HG02623 (cell line): ENCODE measurements at regions not wholly inside any gene's neighbourhood (a gene's known extent, or its start where the extent isn't known, plus 50 kb on each side); places are given as distances from the start of the nearest gene placed in this dataset.
"Not testable (repeated sequence)": the region's sequence is repeated elsewhere in the genome, so short reads cannot be mapped to it uniquely, and the experiment has no call there.

Experiments
- ATAC-seq: cut with Tn5 transposase; IDR thresholded peaks from one replicate; pipeline ENCODE4 v1.9.1; 2021; ENCODE audit warnings: moderate library complexity; ENCODE audit not compliant: unreplicated experiment

GRCh38 chr6:170087421-170087780 is 203.5 kb downstream of the DLL1 start:
- ATAC-seq = not testable (repeated sequence)

- ATAC-seq = no peak
Measured at GRCh38 chr6:170086639-170087420, 204.0 kb downstream of the DLL1 start.

- no peak for ATAC-seq
Measured at GRCh38 chr6:170085475-170086401, 205.1 kb downstream of the DLL1 start.

GRCh38 chr6:170084166-170084730 is 206.6 kb downstream of the DLL1 start:
- ATAC-seq = no peak

GRCh38 chr6:170083236-170084051 is 207.4 kb downstream of the DLL1 start:
- no peak for ATAC-seq

- ATAC-seq = no peak
Measured at GRCh38 chr6:170082531-170083187, 208.2 kb downstream of the DLL1 start.

GRCh38 chr6:170082067-170082466 is 208.8 kb downstream of the DLL1 start:
- no peak for ATAC-seq

GRCh38 chr6:170081556-170081955 is 209.3 kb downstream of the DLL1 start:
- no peak for ATAC-seq

GRCh38 chr6:170080828-170081371 is 210.0 kb downstream of the DLL1 start:
- no peak for ATAC-seq

GRCh38 chr6:170080169-170080827 is 210.6 kb downstream of the DLL1 start:
- no peak for ATAC-seq

GRCh38 chr6:170076466-170077165 is 214.3 kb downstream of the DLL1 start:
- ATAC-seq = no peak

GRCh38 chr6:170075659-170076223 is 215.1 kb downstream of the DLL1 start:
- ATAC-seq = no peak

- ATAC-seq = no peak
Measured at GRCh38 chr6:170074907-170075306, 216.0 kb downstream of the DLL1 start.

GRCh38 chr6:170074435-170074834 is 216.4 kb downstream of the DLL1 start:
- ATAC-seq = no peak

GRCh38 chr6:170073846-170074245 is 217.0 kb downstream of the DLL1 start:
- ATAC-seq = no peak

- ATAC-seq = no peak
Measured at GRCh38 chr6:170072246-170072645, 218.6 kb downstream of the DLL1 start.

GRCh38 chr6:170069611-170070010 is 221.3 kb downstream of the DLL1 start:
- no peak for ATAC-seq

GRCh38 chr6:170068496-170068895 is 222.4 kb downstream of the DLL1 start:
- no peak for ATAC-seq
